OCI-LY7 (cell line): ENCODE measurements at regions not wholly inside any gene's neighbourhood (a gene's known extent, or its start where the extent isn't known, plus 50 kb on each side); places are given as distances from the start of the nearest gene placed in this dataset.

Experiments used
- EZH2phosphoT487 ChIP-seq: fragments of 200-600 bp; sonication (generic); IDR thresholded peaks from 2 replicates; pipeline ENCODE4 v1.6.1; 2018; ENCODE audit warnings: low read depth, borderline replicate concordance, mild to moderate bottlenecking, mixed run types, antibody characterized with exemption, low read length, moderate library complexity, mixed read lengths
- TF ChIP-seq, protein P1 (sequence below): fragments of 200-600 bp; sonication (generic); conservative IDR thresholded peaks from 2 replicates; pipeline ENCODE4 v1.5.1; 2014; ENCODE audit warnings: mild to moderate bottlenecking, antibody characterized with exemption, low read length, moderate library complexity, mixed read lengths

DNA sequence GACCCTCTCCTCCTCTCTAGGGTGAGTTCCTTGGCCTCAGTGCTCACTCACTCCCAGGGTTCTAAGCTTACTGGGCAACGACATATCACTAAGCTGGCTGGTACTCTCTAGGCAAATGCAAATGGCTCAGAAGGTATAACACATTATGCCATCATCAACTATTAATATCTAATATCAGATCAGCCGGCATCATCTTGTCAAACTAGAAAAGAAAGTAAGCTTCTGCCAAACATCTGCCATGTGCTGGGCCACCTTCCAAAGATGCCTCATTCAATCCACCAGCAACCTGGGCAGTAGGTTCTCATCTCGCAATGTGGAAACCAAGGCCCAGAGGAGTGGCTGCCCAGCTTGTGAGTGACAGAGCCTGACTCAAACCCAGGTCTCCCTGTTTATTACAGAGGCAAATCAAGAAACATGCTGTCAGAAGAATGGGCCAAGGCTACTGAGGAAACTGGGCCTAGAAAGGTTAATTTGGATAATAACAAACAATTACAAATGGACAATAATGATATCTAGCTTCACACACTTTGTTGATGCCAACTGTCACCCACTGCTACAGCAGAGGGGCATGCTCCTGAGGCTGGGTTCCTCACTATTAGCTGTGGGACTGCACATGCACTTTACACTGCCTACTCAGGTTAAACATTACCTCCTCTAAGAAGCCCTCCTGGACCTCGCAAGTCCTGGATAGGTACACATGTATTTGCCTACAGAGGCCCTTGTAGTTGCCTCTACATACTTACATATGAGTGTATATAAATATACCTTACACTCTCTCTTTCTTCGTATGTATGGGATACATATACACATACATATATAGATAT is 183.3 kb upstream of the JUN start:
- TF ChIP-seq, protein P1, sequence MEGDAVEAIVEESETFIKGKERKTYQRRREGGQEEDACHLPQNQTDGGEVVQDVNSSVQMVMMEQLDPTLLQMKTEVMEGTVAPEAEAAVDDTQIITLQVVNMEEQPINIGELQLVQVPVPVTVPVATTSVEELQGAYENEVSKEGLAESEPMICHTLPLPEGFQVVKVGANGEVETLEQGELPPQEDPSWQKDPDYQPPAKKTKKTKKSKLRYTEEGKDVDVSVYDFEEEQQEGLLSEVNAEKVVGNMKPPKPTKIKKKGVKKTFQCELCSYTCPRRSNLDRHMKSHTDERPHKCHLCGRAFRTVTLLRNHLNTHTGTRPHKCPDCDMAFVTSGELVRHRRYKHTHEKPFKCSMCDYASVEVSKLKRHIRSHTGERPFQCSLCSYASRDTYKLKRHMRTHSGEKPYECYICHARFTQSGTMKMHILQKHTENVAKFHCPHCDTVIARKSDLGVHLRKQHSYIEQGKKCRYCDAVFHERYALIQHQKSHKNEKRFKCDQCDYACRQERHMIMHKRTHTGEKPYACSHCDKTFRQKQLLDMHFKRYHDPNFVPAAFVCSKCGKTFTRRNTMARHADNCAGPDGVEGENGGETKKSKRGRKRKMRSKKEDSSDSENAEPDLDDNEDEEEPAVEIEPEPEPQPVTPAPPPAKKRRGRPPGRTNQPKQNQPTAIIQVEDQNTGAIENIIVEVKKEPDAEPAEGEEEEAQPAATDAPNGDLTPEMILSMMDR, result no peak
- no peak for TF ChIP-seq EZH2phosphoT487
